ENCODE measurements at regions not wholly inside any gene's neighbourhood (a gene's known extent, or its start where the extent isn't known, plus 50 kb on each side); places are given as distances from the start of the nearest gene placed in this dataset.

- TF ChIP-seq CREB1 (CRISPR knock-in tag; IDR thresholded peaks at IDR 0.05; ENCODE audit: low read depth) (no peak), EZH2 (IDR thresholded peaks at IDR 0.05; ENCODE audit: low read depth, unreplicated experiment) (no peak), CTCF (conservative IDR thresholded peaks at IDR 0.05; ENCODE audit: low read depth in 2 of 2) (no peak), POLR2AphosphoS5 (IDR thresholded peaks at IDR 0.05; ENCODE audit: low read depth) (no peak), ETS1 (IDR thresholded peaks at IDR 0.05) (no peak)
Observed at GRCh38 chr14:85732031-85732430, 202.1 kb downstream of the FLRT2 start.

Measured in GM23338 (cell line).